Progenitor cell of endocrine pancreas (in vitro differentiated cells): ENCODE measurements at regions not wholly inside any gene's neighbourhood (a gene's known extent, or its start where the extent isn't known, plus 50 kb on each side); places are given as distances from the start of the nearest gene placed in this dataset.
A peak's percentile ranks its signal among the peaks of the same experiment; 100 is the strongest.

ENCODE experiments used
- DNase-seq: peaks from one replicate; pipeline ENCODE4 v3.0.0; 2021; ENCODE audit warnings: low spot score; ENCODE audit not compliant: unreplicated experiment
- H3K27ac Mint-ChIP-seq: 2 replicates; pipeline ENCODE4 v1.8.0; 2021; ENCODE audit warnings: mild to moderate bottlenecking, moderate library complexity, mixed read lengths
- H3K27me3 Mint-ChIP-seq: 2 replicates; pipeline ENCODE4 v1.8.0; 2021; ENCODE audit warnings: mixed read lengths
- H3K36me3 Mint-ChIP-seq: 2 replicates; pipeline ENCODE4 v1.8.0; 2022; ENCODE audit warnings: mixed read lengths; ENCODE audit not compliant: insufficient read depth
- H3K4me1 Mint-ChIP-seq: 2 replicates; pipeline ENCODE4 v1.8.0; 2021; ENCODE audit warnings: low read depth, mixed read lengths
- H3K4me3 Mint-ChIP-seq: 2 replicates; pipeline ENCODE4 v1.8.0; 2021; ENCODE audit warnings: low read depth, mild to moderate bottlenecking, moderate library complexity, mixed read lengths
- H3K9me3 Mint-ChIP-seq: 2 replicates; pipeline ENCODE4 v1.8.0; 2021; ENCODE audit warnings: low read depth, mixed read lengths
- CTCF ChIP-seq: fragments of 200-600 bp; sonication (generic); IDR thresholded peaks from one replicate; pipeline ENCODE4 v1.5.0; 2021; ENCODE audit warnings: antibody characterized with exemption, mild to moderate bottlenecking; ENCODE audit not compliant: unreplicated experiment

- Mint-ChIP-seq H3K27ac (peak overlapping the region; percentile 45), H3K4me1 (peaks cover 24% of the 10 kb centered on the region), H3K4me3 (no peak overlapping the region), H3K9me3 (no peaks in the 10 kb centered on the region), H3K36me3 (no peaks in the 10 kb centered on the region), H3K27me3 (peaks cover 14% of the 10 kb centered on the region)
- TF ChIP-seq CTCF: no peak
- DNase-seq: no peak
Observed at GRCh38 chr2:43081131-43081765, 145.2 kb downstream of the ZFP36L2 start.

DNA sequence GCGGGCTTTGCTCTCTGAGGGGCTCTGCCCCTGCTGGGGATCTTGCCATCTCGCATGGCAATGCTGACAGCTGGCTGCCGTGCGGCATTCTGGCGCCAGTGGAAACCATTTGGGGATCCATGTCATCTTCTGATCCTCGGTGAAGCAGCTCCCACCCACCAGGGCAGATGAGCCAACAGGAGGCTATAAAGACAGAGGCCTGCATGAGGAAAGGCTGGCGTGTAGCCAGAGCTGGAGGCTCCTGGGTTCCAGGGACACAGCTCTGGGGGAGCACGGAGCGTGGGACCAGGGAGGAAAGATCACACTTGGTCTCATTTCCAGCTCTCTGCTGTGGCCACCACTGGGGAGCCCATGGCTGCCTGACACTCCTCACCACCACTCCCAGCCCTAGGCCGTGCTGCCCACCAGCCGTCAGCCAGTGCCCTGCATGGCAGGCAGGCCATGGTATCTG is 145.8 kb downstream of the ZFP36L2 start:
- peaks cover 13% of the 10 kb centered on the region for H3K27me3 Mint-ChIP-seq
- peaks cover 24% of the 10 kb centered on the region for H3K4me1 Mint-ChIP-seq
- H3K4me3 Mint-ChIP-seq: no peak overlapping the region
- no peaks in the 10 kb centered on the region for H3K9me3 Mint-ChIP-seq
- H3K27ac Mint-ChIP-seq: no peak overlapping the region
- no peak for DNase-seq
- no peak for TF ChIP-seq CTCF
- H3K36me3 Mint-ChIP-seq: no peaks in the 10 kb centered on the region

DNA sequence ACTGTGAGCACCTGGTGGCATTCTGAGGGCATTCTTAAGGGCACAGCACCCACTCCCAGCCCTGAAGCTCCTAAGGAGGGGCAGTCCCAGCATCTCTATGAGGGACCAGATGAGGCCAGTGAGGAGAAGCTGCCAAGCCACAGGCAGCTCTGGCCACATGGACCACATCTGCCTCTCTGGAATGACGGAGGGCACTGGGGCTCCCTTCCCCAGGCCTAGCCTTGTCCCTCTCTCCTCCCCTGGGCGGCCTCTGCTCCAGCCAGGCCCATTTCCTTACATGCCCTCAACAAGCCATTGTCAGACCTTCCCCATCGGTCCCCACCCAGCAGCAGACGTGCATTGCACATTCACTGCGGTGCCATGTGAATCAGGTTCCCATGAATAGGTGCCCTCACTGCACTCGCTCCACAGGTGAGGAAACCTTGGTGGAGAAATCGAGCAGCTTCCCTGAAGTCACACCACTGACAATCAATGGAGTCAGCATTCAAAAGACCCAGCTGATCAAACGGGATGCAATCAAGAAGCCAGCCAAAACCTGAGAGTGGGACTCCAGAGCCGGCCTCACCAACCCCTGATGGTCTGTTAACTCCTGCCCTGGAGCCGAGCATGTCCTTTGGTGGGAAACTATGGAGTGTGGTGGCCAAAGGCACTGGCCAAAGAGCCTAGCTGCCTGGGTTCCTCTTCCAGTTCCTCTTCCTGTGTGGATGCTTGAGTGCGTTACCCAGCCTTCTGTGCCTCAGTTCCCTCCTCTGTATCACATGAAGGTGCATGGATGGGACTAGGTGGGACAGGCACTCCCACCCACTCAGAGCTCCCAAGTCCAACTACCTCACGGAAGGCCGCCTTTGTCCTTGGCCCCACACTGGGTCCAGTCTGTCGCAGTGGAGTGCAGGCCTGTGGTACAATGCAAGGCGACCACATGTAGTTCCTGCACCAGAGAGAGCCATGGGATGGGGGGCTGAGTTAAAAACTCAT is 147.3 kb downstream of the ZFP36L2 start:
- no peak overlapping the region for H3K4me3 Mint-ChIP-seq
- H3K27me3 Mint-ChIP-seq: peaks cover 9% of the 10 kb centered on the region
- no peaks in the 10 kb centered on the region for H3K9me3 Mint-ChIP-seq
- TF ChIP-seq CTCF: no peak
- H3K27ac Mint-ChIP-seq: no peak overlapping the region
- peaks cover 16% of the 10 kb centered on the region for H3K4me1 Mint-ChIP-seq
- DNase-seq: no peak
- no peaks in the 10 kb centered on the region for H3K36me3 Mint-ChIP-seq

- Mint-ChIP-seq H3K4me1 (peaks cover 10% of the 10 kb centered on the region), H3K36me3 (no peaks in the 10 kb centered on the region), H3K27ac (no peak overlapping the region), H3K9me3 (no peaks in the 10 kb centered on the region), H3K4me3 (no peak overlapping the region), H3K27me3 (peaks cover 10% of the 10 kb centered on the region)
- DNase-seq: no peak
- TF ChIP-seq CTCF: no peak
Observed at GRCh38 chr2:43078301-43078700, 148.1 kb downstream of the ZFP36L2 start.

DNA sequence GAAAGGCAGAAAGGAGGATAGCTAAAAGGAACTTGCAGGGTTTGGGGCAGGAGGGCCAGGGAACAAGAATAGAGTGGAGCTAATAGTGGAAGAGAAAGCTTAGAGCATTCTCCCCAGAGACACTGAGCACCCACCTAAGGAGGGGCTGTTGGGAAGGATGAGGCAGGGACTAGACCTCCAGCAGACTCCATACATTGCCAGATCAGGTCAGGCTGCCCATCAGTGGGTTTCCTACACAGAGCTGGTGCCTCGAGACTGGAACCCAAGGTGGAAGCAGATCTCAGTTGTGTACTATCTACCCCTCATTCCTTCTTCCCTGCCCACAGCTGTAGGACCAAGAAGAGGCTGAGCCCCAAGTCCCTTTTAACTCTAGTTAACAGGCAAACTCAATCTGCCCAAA is 148.5 kb downstream of the ZFP36L2 start:
- Mint-ChIP-seq H3K4me1 (peaks cover 7% of the 10 kb centered on the region), H3K27ac (no peak overlapping the region), H3K36me3 (no peaks in the 10 kb centered on the region), H3K27me3 (peaks cover 10% of the 10 kb centered on the region), H3K9me3 (no peaks in the 10 kb centered on the region), H3K4me3 (no peak overlapping the region)
- no peak for TF ChIP-seq CTCF
- no peak for DNase-seq
